ENCODE measurements at regions not wholly inside any gene's neighbourhood (a gene's known extent, or its start where the extent isn't known, plus 50 kb on each side); places are given as distances from the start of the nearest gene placed in this dataset.

- no peaks in the 10 kb centered on the region for H3K36me3 Mint-ChIP-seq
- no peak overlapping the region for H3K4me3 Mint-ChIP-seq
- H3K4me1 Mint-ChIP-seq: no peaks in the 10 kb centered on the region
- Histone ChIP-seq H3K4me3 (ENCODE audit: low read length) (no peak overlapping the region), H3K36me3 (ENCODE audit: insufficient read depth, low read length) (no peaks in the 10 kb centered on the region), H3K27me3 (ENCODE audit: insufficient read depth, low read length, poor library complexity, severe bottlenecking) (no peaks in the 10 kb centered on the region), H3K4me1 (ENCODE audit: insufficient read depth, low read length) (no peaks in the 10 kb centered on the region), H3K27ac (ENCODE audit: low read depth, low read length) (no peak overlapping the region), H3K9me3 (ENCODE audit: low read length) (no peaks in the 10 kb centered on the region)
- CTCF ChIA-PET: no interaction called here
- H3K27me3 Mint-ChIP-seq: peaks cover 0 to 3% of the 10 kb centered on the region in 2 donors
- POLR2A ChIA-PET: no interaction called here
- H3K9me3 Mint-ChIP-seq: peaks cover 0 to 9% (median 1%) of the 10 kb centered on the region in 5 donors
- no peak for DNase-seq
- no peak overlapping the region for H3K27ac Mint-ChIP-seq
These were observed 374.3 kb upstream of the CHD6 start for GRCh38 chr20:41992481-41992880.

- ChIA-PET POLR2A (no interaction called here), CTCF (no interaction called here)
- DNase-seq: no peak
- no peaks in the 10 kb centered on the region for H3K9me3 ChIP-seq (ENCODE audit: low read length)
- H3K27me3 Mint-ChIP-seq: peaks cover 0 to 3% of the 10 kb centered on the region in 2 donors
- H3K27ac ChIP-seq (ENCODE audit: low read depth, low read length): no peak overlapping the region
- H3K4me1 ChIP-seq (ENCODE audit: insufficient read depth, low read length): no peaks in the 10 kb centered on the region
- H3K27ac Mint-ChIP-seq: no peak overlapping the region
- H3K36me3 Mint-ChIP-seq: no peaks in the 10 kb centered on the region
- H3K27me3 ChIP-seq (ENCODE audit: insufficient read depth, low read length, poor library complexity, severe bottlenecking): no peaks in the 10 kb centered on the region
- H3K4me3 ChIP-seq (ENCODE audit: low read length): no peak overlapping the region
- H3K4me3 Mint-ChIP-seq: no peak overlapping the region
- H3K9me3 Mint-ChIP-seq: peaks cover 0 to 6% (median 0%) of the 10 kb centered on the region in 5 donors
- no peaks in the 10 kb centered on the region for H3K4me1 Mint-ChIP-seq
- no peaks in the 10 kb centered on the region for H3K36me3 ChIP-seq (ENCODE audit: insufficient read depth, low read length)
These were observed 373.2 kb upstream of the CHD6 start for GRCh38 chr20:41991412-41991811.

GRCh38 chr20:41989935-41990635 lies 371.9 kb upstream of the CHD6 start:
- ChIA-PET POLR2A (no interaction called here), CTCF (no interaction called here)
- Histone ChIP-seq H3K4me3 (ENCODE audit: low read length) (no peak overlapping the region), H3K36me3 (ENCODE audit: insufficient read depth, low read length) (no peaks in the 10 kb centered on the region), H3K4me1 (ENCODE audit: insufficient read depth, low read length) (no peaks in the 10 kb centered on the region), H3K27ac (ENCODE audit: low read depth, low read length) (no peak overlapping the region), H3K27me3 (ENCODE audit: insufficient read depth, low read length, poor library complexity, severe bottlenecking) (no peaks in the 10 kb centered on the region), H3K9me3 (ENCODE audit: low read length) (no peaks in the 10 kb centered on the region)
- no peak for DNase-seq
- Mint-ChIP-seq H3K4me3 (no peak overlapping the region), H3K27me3 (peaks cover 0 to 3% of the 10 kb centered on the region in 2 donors), H3K27ac (no peak overlapping the region), H3K9me3 (peaks cover 0 to 6% (median 0%) of the 10 kb centered on the region in 5 donors), H3K4me1 (no peaks in the 10 kb centered on the region), H3K36me3 (no peaks in the 10 kb centered on the region)

- H3K27me3 Mint-ChIP-seq: peaks cover 0 to 3% of the 10 kb centered on the region in 2 donors
- Histone ChIP-seq H3K4me3 (ENCODE audit: low read length) (no peak overlapping the region), H3K27ac (ENCODE audit: low read depth, low read length) (no peak overlapping the region), H3K27me3 (ENCODE audit: insufficient read depth, low read length, poor library complexity, severe bottlenecking) (no peaks in the 10 kb centered on the region), H3K9me3 (ENCODE audit: low read length) (no peaks in the 10 kb centered on the region), H3K4me1 (ENCODE audit: insufficient read depth, low read length) (no peaks in the 10 kb centered on the region), H3K36me3 (ENCODE audit: insufficient read depth, low read length) (no peaks in the 10 kb centered on the region)
- H3K4me1 Mint-ChIP-seq: no peaks in the 10 kb centered on the region
- ChIA-PET CTCF (no interaction called here), POLR2A (no interaction called here)
- no peaks in the 10 kb centered on the region for H3K36me3 Mint-ChIP-seq
- H3K27ac Mint-ChIP-seq: no peak overlapping the region
- no peak for DNase-seq
- H3K9me3 Mint-ChIP-seq: peaks cover 0 to 9% (median 0%) of the 10 kb centered on the region in 5 donors
- H3K4me3 Mint-ChIP-seq: no peak overlapping the region
These were observed 371.0 kb upstream of the CHD6 start for GRCh38 chr20:41989039-41989679.

- DNase-seq: no peak
- Histone ChIP-seq H3K4me3 (ENCODE audit: low read length) (no peak overlapping the region), H3K9me3 (ENCODE audit: low read length) (no peaks in the 10 kb centered on the region), H3K27ac (ENCODE audit: low read depth, low read length) (no peak overlapping the region), H3K36me3 (ENCODE audit: insufficient read depth, low read length) (no peaks in the 10 kb centered on the region), H3K27me3 (ENCODE audit: insufficient read depth, low read length, poor library complexity, severe bottlenecking) (no peaks in the 10 kb centered on the region), H3K4me1 (ENCODE audit: insufficient read depth, low read length) (no peaks in the 10 kb centered on the region)
- Mint-ChIP-seq H3K4me1 (no peaks in the 10 kb centered on the region), H3K36me3 (no peaks in the 10 kb centered on the region), H3K27ac (no peak overlapping the region), H3K27me3 (no peaks in the 10 kb centered on the region), H3K4me3 (no peak overlapping the region), H3K9me3 (peaks cover 0 to 6% (median 0%) of the 10 kb centered on the region in 5 donors)
- POLR2A ChIA-PET: no interaction called here
- CTCF ChIA-PET: no interaction called here
These were observed 365.9 kb upstream of the CHD6 start for GRCh38 chr20:41984031-41984430.

GRCh38 chr20:41983159-41983558 lies 365.0 kb upstream of the CHD6 start:
- Mint-ChIP-seq H3K9me3 (peaks cover 0 to 6% (median 0%) of the 10 kb centered on the region in 5 donors), H3K4me1 (no peaks in the 10 kb centered on the region), H3K27me3 (no peaks in the 10 kb centered on the region), H3K36me3 (no peaks in the 10 kb centered on the region), H3K27ac (no peak overlapping the region), H3K4me3 (no peak overlapping the region)
- Histone ChIP-seq H3K36me3 (ENCODE audit: insufficient read depth, low read length) (no peaks in the 10 kb centered on the region), H3K27me3 (ENCODE audit: insufficient read depth, low read length, poor library complexity, severe bottlenecking) (no peaks in the 10 kb centered on the region), H3K4me1 (ENCODE audit: insufficient read depth, low read length) (no peaks in the 10 kb centered on the region), H3K4me3 (ENCODE audit: low read length) (no peak overlapping the region), H3K27ac (ENCODE audit: low read depth, low read length) (no peak overlapping the region), H3K9me3 (ENCODE audit: low read length) (no peaks in the 10 kb centered on the region)
- DNase-seq: no peak
- ChIA-PET POLR2A (no interaction called here), CTCF (no interaction called here)

- H3K4me1 ChIP-seq (ENCODE audit: insufficient read depth, low read length): no peaks in the 10 kb centered on the region
- H3K27ac ChIP-seq (ENCODE audit: low read depth, low read length): no peak overlapping the region
- no peaks in the 10 kb centered on the region for H3K36me3 Mint-ChIP-seq
- CTCF ChIA-PET: no interaction called here
- no peak overlapping the region for H3K4me3 Mint-ChIP-seq
- peaks cover 0 to 6% (median 1%) of the 10 kb centered on the region in 5 donors for H3K9me3 Mint-ChIP-seq
- no peak overlapping the region for H3K27ac Mint-ChIP-seq
- H3K36me3 ChIP-seq (ENCODE audit: insufficient read depth, low read length): no peaks in the 10 kb centered on the region
- no peak for DNase-seq
- POLR2A ChIA-PET: no interaction called here
- H3K4me3 ChIP-seq (ENCODE audit: low read length): no peak overlapping the region
- H3K27me3 Mint-ChIP-seq: no peaks in the 10 kb centered on the region
- no peaks in the 10 kb centered on the region for H3K4me1 Mint-ChIP-seq
- no peaks in the 10 kb centered on the region for H3K27me3 ChIP-seq (ENCODE audit: insufficient read depth, low read length, poor library complexity, severe bottlenecking)
- no peaks in the 10 kb centered on the region for H3K9me3 ChIP-seq (ENCODE audit: low read length)
These were observed 363.6 kb upstream of the CHD6 start for GRCh38 chr20:41981746-41982145.

GRCh38 chr20:41978875-41979274 lies 360.7 kb upstream of the CHD6 start:
- no peaks in the 10 kb centered on the region for H3K27me3 ChIP-seq (ENCODE audit: insufficient read depth, low read length, poor library complexity, severe bottlenecking)
- Mint-ChIP-seq H3K27me3 (no peaks in the 10 kb centered on the region), H3K27ac (no peak overlapping the region), H3K36me3 (no peaks in the 10 kb centered on the region), H3K9me3 (peaks cover 0 to 2% (median 0%) of the 10 kb centered on the region in 5 donors), H3K4me3 (no peak overlapping the region), H3K4me1 (no peaks in the 10 kb centered on the region)
- no peaks in the 10 kb centered on the region for H3K4me1 ChIP-seq (ENCODE audit: insufficient read depth, low read length)
- POLR2A ChIA-PET: no interaction called here
- no peak overlapping the region for H3K27ac ChIP-seq (ENCODE audit: low read depth, low read length)
- H3K9me3 ChIP-seq (ENCODE audit: low read length): no peaks in the 10 kb centered on the region
- CTCF ChIA-PET: interaction anchor here (1.6 kb wide), 1 partner anchor 15 kb away, joined by 3 read pairs; no protein-coding TSS in a partner anchor
- H3K36me3 ChIP-seq (ENCODE audit: insufficient read depth, low read length): no peaks in the 10 kb centered on the region
- DNase-seq: no peak
- H3K4me3 ChIP-seq (ENCODE audit: low read length): no peak overlapping the region

Data from CD8-positive, alpha-beta memory T cell (primary cell).